GM18502 (cell line): ENCODE measurements at regions not wholly inside any gene's neighbourhood (a gene's known extent, or its start where the extent isn't known, plus 50 kb on each side); places are given as distances from the start of the nearest gene placed in this dataset.
A peak's percentile ranks its signal among the peaks of the same experiment; 100 is the strongest.
"Not testable (repeated sequence)": the region's sequence is repeated elsewhere in the genome, so short reads cannot be mapped to it uniquely, and the experiment has no call there.

Source experiments
- ATAC-seq: cut with Tn5 transposase; IDR thresholded peaks from one replicate; pipeline ENCODE4 v1.9.1; 2021; ENCODE audit warnings: mild to moderate bottlenecking; ENCODE audit not compliant: unreplicated experiment, poor library complexity

GRCh38 chrX:74181976-74182375, 122.0 kb upstream of the ZCCHC13 start:
- ATAC-seq: not testable (repeated sequence)

- ATAC-seq: no peak
Observed at GRCh38 chrX:74180716-74181115, 123.3 kb upstream of the ZCCHC13 start.

GRCh38 chrX:74179990-74180389, 124.0 kb upstream of the ZCCHC13 start:
- ATAC-seq: no peak

GRCh38 chrX:74179499-74179898, 124.5 kb upstream of the ZCCHC13 start:
- ATAC-seq: no peak

GRCh38 chrX:74179071-74179470, 124.9 kb upstream of the ZCCHC13 start:
- no peak for ATAC-seq

GRCh38 chrX:74178536-74178935, 125.4 kb upstream of the ZCCHC13 start:
- no peak for ATAC-seq

- no peak for ATAC-seq
Observed at GRCh38 chrX:74171465-74171864, 132.5 kb upstream of the ZCCHC13 start.

GRCh38 chrX:74162199-74162598, 141.8 kb upstream of the ZCCHC13 start:
- no peak for ATAC-seq

- ATAC-seq: no peak
Observed at GRCh38 chrX:74160816-74161215, 143.2 kb upstream of the ZCCHC13 start.

GRCh38 chrX:74160358-74160757, 143.6 kb upstream of the ZCCHC13 start:
- no peak for ATAC-seq

- no peak for ATAC-seq
Observed at GRCh38 chrX:74147439-74147838, 156.5 kb upstream of the ZCCHC13 start.

GRCh38 chrX:74138943-74139342, 165.0 kb upstream of the ZCCHC13 start:
- no peak for ATAC-seq

GRCh38 chrX:74133156-74133796, 170.7 kb upstream of the ZCCHC13 start:
- peak; percentile 92 for ATAC-seq

- no peak for ATAC-seq
Observed at GRCh38 chrX:74132280-74132679, 171.7 kb upstream of the ZCCHC13 start.

- ATAC-seq: no peak
Observed at GRCh38 chrX:74119016-74119910, 184.7 kb upstream of the ZCCHC13 start.

GRCh38 chrX:74117962-74118902, 185.7 kb upstream of the ZCCHC13 start:
- ATAC-seq: no peak

- ATAC-seq: no peak
Observed at GRCh38 chrX:74111245-74111644, 192.7 kb upstream of the ZCCHC13 start.

GRCh38 chrX:74107666-74108065, 196.3 kb upstream of the ZCCHC13 start:
- no peak for ATAC-seq

- no peak for ATAC-seq
Observed at GRCh38 chrX:74104356-74105015, 199.5 kb upstream of the ZCCHC13 start.

- ATAC-seq: not testable (repeated sequence)
Observed at GRCh38 chrX:74098407-74098806, 205.6 kb upstream of the ZCCHC13 start.
